ENCODE measurements at regions not wholly inside any gene's neighbourhood (a gene's known extent, or its start where the extent isn't known, plus 50 kb on each side); places are given as distances from the start of the nearest gene placed in this dataset.

DNA sequence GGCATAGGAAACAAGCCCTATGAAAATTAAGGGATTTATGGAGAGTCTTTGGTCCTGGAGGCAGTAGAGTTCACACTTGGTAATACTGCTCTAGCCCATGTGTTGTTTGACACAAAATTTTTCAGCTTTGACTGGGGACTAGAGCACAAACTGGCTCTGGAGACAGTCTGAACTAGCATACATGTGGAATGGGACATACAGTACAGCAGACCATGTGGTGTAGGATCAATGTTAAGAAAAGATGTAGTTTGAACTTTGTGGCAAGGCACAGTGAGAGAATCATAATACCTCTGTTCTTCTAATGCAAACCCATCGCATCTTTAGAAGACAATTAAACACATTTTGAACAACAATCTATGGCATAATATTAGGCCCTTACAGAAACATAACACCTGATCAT lies 521.5 kb upstream of the DDX18 start:
- Histone ChIP-seq H2AFZ (ENCODE audit: low read depth, low read length) (no peak overlapping the region), H3K4me2 (ENCODE audit: insufficient read depth, low read length) (no peak overlapping the region), H3K9me1 (replicated peaks; ENCODE audit: control insufficient read depth, extremely low read depth, insufficient read depth, low read length) (no peaks in the 10 kb centered on the region), H3K4me3 (replicated peaks in 1 of 3; ENCODE audit: insufficient read depth in 1 of 3, low read depth in 1 of 3, low read length in 3 of 3) (no peak overlapping the region), H3K27ac (ENCODE audit: insufficient read depth, low read depth, low read length) (no peak overlapping the region), H3K9me3 (replicated peaks; ENCODE audit: control insufficient read depth, insufficient read depth, low read length) (peaks cover 3% of the 10 kb centered on the region), H3K79me2 (ENCODE audit: control insufficient read depth, insufficient read depth, low read length) (no peaks in the 10 kb centered on the region), H4K20me1 (replicated peaks; ENCODE audit: control insufficient read depth, extremely low read depth, insufficient read depth, low read length) (no peaks in the 10 kb centered on the region), H3K27me3 (ENCODE audit: control insufficient read depth in 2 of 2, insufficient read depth in 2 of 2, low read length in 2 of 2) (no peaks in the 10 kb centered on the region), H3K36me3 (ENCODE audit: control insufficient read depth in 2 of 2, extremely low read depth in 1 of 2, insufficient read depth in 2 of 2, low read length in 2 of 2) (no peaks in the 10 kb centered on the region), H3K9ac (replicated peaks; ENCODE audit: extremely low read depth, insufficient read depth, low read length) (no peak overlapping the region), H3K4me1 (ENCODE audit: control insufficient read depth, extremely low read depth, insufficient read depth, low read length) (no peaks in the 10 kb centered on the region)
- TF ChIP-seq MYC (IDR thresholded peaks at IDR 0.05; ENCODE audit: low read depth, low read length) (no peak), EZH2 (IDR thresholded peaks at IDR 0.05; ENCODE audit: borderline replicate concordance, low read depth, low read length, severe bottlenecking) (no peak), JUN (IDR thresholded peaks at IDR 0.05; ENCODE audit: borderline replicate concordance, insufficient read depth, insufficient read length, low read depth) (no peak), GATA2 (IDR thresholded peaks at IDR 0.05; ENCODE audit: insufficient read depth, insufficient read length, low read depth, low read length) (no peak), POLR2A (IDR thresholded peaks at IDR 0.05; ENCODE audit: low read depth, low read length) (no peak), FOS (IDR thresholded peaks at IDR 0.05; ENCODE audit: borderline replicate concordance, insufficient read depth, low read length) (no peak), POLR2AphosphoS5 (IDR thresholded peaks at IDR 0.05; ENCODE audit: insufficient read depth, low read depth, low read length) (no peak)
- TF ChIP-seq, protein P1, sequence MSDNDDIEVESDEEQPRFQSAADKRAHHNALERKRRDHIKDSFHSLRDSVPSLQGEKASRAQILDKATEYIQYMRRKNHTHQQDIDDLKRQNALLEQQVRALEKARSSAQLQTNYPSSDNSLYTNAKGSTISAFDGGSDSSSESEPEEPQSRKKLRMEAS (IDR thresholded peaks at IDR 0.05; ENCODE audit: insufficient read depth, insufficient read length), result no peak
- TF ChIP-seq, protein P2, sequence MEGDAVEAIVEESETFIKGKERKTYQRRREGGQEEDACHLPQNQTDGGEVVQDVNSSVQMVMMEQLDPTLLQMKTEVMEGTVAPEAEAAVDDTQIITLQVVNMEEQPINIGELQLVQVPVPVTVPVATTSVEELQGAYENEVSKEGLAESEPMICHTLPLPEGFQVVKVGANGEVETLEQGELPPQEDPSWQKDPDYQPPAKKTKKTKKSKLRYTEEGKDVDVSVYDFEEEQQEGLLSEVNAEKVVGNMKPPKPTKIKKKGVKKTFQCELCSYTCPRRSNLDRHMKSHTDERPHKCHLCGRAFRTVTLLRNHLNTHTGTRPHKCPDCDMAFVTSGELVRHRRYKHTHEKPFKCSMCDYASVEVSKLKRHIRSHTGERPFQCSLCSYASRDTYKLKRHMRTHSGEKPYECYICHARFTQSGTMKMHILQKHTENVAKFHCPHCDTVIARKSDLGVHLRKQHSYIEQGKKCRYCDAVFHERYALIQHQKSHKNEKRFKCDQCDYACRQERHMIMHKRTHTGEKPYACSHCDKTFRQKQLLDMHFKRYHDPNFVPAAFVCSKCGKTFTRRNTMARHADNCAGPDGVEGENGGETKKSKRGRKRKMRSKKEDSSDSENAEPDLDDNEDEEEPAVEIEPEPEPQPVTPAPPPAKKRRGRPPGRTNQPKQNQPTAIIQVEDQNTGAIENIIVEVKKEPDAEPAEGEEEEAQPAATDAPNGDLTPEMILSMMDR (IDR thresholded peaks at IDR 0.05; ENCODE audit: extremely low read depth in 1 of 2, insufficient read depth in 1 of 2, low read depth in 1 of 2, low read length in 2 of 2), result no peak
- intact Hi-C loops (cut with micrococcal nuclease), result no loop called here
- ChIA-PET CTCF (no interaction called here), POLR2A (no interaction called here)
- no TSS peak for BruUV-seq (replicated peaks)
- DNase-seq (ENCODE audit: low read depth, low spot score) (no peak), FAIRE-seq (no peak)
- dilution Hi-C loops (cut with MboI; ENCODE audit: extremely low pct_ligation_motif_present, low sequenced_read_pairs), result no loop called here
